Bone marrow (tissue), 2 donors: ENCODE measurements at regions not wholly inside any gene's neighbourhood (a gene's known extent, or its start where the extent isn't known, plus 50 kb on each side); places are given as distances from the start of the nearest gene placed in this dataset.
"Not testable (repeated sequence)": the region's sequence is repeated elsewhere in the genome, so short reads cannot be mapped to it uniquely, and the experiment has no call there.

Experiments used
- DNase-seq, 2 donors: peaks; one replicate each; lab custom pipeline; 2025; lab: John Stamatoyannopoulos, UW

DNA sequence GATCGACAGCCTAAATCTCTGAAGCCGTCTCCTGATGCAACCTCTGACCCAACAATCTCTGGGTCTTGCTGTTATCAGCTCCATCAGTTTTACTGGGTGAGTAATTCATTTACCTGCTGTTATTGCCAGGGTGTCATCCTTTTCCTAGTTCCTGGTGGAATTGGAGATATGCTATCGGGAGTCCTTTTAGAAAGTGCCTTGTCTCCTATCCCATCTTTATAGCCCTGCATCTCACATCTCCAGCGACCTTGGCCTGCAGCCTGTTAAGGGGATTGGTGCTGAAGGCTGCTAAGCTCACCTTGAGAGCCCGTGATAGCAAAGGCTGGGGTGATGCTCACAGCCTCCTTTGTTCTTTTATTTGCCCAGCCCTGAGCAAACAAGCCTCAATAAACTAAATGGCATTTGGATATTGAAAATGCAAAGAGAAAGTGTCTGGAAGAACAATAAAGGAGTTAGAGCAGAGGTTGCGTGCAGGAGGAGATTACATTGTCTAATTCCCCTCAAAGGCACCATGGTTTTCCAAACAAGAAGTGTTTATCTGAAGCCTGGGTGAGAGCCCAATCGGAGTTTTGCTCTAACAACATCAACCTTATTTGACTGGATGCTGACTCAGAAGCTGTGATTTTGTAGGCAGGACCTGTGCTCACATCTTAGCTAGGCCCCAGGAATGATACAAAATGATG, 101.8 kb downstream of the RPLP1 start:
- no peak for DNase-seq

- DNase-seq = no peak
Observed at GRCh38 chr15:69555080-69555479, 102.5 kb downstream of the RPLP1 start.

DNA sequence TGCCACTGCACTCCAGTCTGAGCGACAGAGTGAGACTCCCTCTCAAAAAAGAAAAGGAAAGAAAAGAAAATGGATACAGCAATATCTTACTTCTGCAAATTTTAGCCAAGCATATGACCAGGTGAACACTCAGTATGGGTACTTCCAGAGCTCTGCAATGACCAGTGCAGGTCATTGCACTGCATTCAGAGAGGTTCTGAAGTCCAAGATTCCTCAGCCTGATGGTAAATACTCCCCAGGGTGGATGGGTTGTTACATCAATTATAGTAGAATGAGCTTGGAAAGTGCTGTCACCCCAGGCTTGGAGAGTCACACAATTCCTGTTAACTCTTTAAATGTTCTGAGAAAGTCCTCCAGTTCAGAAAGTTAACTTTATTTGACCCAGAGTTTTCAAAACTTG, 103.7 kb downstream of the RPLP1 start:
- no peak for DNase-seq

DNA sequence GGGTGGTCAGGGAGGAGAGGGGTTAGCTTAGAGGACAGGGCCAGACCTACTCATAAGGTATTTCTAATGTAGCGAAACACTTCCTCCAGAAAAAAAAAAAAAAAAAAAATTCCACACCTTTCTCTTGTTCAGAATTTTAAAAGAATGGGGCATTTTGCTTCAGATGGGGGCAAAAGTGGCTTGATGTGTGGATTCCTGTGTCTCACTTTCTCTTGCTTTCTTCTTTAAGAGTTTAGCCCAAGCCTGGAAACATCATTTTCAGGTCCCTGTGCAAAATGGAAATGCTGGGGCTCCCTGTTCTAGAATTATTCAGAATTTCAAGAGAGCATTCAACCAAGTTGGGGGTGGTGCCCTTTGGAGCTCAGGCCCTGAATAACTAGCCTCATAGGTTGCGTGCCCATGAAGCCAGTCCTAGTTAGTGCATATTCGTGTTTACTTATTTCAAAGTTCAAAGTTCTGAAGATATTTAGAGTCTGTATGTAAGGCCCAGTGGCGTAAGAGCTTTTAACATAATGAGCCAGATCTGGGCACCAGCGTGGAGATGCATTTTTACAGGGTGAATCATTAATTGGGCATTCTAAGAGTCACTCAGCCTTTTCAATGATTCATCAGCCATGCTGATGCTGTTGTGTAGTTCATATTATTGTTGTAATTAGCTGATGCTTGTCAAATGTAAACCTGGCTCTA, 104.5 kb downstream of the RPLP1 start:
- no peak for DNase-seq

- no peak for DNase-seq
Observed at GRCh38 chr15:69557707-69558409, 105.2 kb downstream of the RPLP1 start.

DNA sequence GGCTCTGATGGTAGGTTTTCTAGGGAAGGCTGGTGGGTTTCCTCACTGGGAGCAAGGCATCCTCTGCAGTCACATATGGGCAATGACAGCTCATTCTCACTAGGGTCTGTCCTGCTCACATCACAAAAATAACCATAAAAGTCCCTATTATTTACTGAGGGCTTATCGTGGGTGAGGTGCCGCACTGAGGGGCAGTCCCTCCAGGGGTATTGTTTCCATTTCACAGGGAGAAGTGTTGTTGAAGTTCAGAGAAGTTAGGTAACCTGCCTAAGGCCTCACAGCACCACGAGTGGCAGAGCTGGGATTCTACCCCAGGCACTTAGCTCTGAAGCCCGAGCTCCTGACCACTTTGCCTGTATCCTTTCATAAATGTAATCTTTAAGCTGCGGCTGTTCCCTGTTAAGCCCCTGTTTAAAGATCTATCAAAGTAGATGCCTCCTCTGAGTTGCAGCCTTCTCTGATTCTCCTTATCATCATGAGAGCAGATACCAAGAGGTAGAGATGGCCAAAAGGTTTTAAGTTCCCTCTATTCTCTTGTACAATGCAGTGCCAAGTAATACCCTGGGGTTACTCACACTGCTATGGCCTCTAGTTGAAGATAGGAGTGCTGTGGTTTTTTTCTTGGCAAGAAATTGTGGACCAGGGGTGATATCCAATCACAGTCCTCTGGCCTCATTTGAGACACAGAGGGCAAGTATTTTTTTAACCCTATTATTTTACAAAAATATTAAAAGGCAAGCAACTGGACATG, 107.0 kb downstream of the RPLP1 start:
- no peak for DNase-seq

DNA sequence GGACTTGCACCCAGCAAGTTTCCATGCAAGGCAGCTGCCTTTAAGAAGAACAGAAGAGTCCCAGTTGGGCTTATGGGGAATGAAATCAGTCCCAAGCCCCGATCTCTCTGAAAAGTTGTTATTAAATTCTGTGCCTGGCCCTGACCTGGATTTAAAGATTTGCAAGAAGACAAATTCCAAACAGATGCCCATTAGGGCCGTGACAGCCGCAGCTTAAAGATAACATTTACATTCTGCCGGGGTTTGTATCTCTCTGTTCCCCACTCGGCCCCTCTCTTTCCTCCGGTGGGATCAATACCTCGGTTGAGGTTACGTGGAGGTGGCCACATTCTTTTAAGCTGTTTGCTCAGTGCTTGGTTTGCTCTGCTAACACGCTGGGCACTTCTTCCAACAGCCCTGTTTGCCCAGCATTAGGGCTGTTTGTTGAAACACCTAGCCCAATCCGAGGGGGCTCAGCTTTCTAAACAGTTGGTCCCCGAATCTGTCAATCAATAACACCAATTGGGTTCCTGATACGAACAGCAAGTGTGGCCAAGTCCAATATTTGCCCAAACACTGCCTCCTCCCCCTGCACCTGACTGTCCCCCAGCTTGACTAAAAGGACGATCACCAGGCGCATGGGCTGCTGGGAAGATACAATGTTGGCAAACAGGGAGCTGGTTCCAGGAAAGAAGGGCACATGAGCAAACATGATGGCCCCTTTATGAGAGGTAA, 108.6 kb downstream of the RPLP1 start:
- no peak for DNase-seq

GRCh38 chr15:69562116-69562515, 109.5 kb downstream of the RPLP1 start:
- no peak for DNase-seq

GRCh38 chr15:69562564-69562963, 109.9 kb downstream of the RPLP1 start:
- DNase-seq = no peak

GRCh38 chr15:69565066-69565655, 112.5 kb downstream of the RPLP1 start:
- no peak for DNase-seq

DNA sequence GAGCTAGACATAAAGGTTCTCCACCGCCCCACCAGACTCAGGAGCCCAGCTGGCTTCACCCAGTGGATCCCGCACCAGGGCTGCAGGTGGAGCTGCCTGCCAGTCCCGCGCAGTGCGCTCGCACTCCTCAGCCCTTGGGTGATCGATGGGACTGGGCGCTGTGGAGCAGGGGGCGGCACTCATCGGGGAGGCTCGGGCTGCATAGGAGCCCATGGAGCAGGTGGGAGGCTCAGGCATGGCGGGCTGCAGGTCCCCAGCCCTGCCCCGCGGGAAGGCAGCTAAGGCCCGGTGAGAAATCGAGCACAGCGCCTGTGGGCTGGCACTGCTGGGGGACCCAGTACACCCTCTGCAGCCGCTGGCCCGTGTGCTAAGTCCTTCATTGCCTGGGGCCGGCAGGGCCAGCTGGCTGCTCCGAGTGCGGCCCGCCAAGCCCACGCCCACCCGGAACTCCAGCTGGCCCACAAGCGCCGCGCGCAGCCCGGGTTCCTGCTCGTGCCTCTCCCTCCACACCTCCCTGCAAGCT, 114.7 kb downstream of the RPLP1 start:
- not testable (repeated sequence) for DNase-seq

DNA sequence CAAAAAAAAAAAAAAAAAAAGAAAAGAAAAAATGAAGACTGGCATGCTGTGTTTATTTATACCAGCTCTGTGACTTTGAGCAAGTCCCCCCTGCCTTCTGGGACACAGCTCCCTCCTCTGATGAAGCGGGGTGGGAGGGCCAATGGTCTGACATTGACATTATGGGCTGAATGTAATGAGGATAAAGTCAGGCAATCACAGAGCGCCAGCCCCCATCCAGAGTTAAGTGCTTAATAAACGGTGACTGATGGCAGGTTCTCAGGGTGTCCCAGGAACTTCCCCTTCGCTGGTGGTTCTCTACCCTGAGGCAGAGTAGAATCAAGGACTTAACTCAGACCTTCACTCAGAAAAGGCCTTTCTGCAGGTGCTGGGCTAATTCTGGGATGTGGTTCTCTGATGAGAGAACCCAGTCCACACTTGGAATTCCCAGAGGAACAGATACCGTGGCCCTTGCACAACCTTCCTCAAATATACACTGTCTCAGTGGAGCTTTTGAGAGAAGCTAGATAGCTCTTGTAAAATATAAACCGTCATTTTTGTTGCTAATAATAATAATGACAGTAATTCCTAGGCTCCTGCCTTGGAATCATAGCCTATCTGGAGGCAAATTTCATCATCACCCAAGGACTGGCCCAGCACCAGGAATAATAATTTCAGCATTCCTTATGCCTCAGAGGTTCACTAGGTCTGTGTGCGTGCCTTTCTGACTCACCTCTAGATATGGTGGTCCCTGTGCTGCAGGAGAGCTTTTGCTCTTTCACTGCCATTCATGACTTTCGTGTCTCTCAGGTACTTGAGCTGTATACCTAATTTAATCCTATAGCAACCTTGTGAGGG, 115.8 kb downstream of the RPLP1 start:
- DNase-seq = no peak

DNA sequence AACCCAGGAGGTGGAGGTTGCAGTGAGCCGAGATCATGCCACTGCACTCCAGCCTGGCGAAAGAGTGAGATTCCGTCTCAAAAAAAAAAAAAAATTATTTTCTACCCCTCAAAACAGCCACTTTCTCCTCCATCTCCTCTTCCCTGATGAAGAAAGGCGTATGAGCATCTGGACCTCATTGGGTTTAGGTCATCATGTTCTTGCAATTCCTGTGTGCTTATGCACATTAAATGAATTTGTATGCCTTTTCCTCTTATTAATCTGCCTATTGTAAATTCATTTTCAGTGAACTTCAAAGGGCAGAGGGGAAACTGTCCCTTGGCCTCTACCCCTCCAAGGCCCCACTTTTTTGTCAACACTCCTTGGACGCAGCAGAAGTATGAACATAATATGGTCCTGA, 117.8 kb downstream of the RPLP1 start:
- DNase-seq = no peak

- no peak for DNase-seq
Observed at GRCh38 chr15:69570997-69571396, 118.4 kb downstream of the RPLP1 start.

GRCh38 chr15:69573278-69573677, 120.7 kb downstream of the RPLP1 start:
- DNase-seq = not testable (repeated sequence)

- DNase-seq = no peak
Observed at GRCh38 chr15:69573815-69574475, 121.3 kb downstream of the RPLP1 start.

DNA sequence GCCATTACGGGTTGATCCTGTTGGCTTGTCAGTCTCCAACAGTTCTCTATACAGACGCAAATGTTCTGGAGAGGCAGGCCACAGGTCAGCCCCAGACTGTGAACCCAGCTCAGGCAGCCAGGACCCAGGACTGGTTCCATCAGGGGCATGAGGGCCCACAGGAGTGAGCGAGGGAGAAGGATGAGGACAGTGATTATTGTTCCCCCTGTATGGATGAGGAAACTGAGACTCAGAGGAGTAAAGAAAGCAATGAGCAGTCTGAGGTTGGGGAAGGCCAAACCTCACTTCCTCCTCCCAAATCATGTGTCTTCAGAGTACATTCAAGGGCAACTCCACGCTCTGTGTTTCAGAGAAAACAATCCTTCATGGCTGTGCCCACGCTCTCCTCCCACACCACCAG, 121.9 kb downstream of the RPLP1 start:
- no peak for DNase-seq

- no peak for DNase-seq
Observed at GRCh38 chr15:69575387-69575786, 122.8 kb downstream of the RPLP1 start.

- peak; percentile 52 to 78 for DNase-seq
Observed at GRCh38 chr15:69576035-69576526, 123.5 kb downstream of the RPLP1 start.
